SK-N-SH (cell line): ENCODE measurements at regions not wholly inside any gene's neighbourhood (a gene's known extent, or its start where the extent isn't known, plus 50 kb on each side); places are given as distances from the start of the nearest gene placed in this dataset.

Source experiments
- CTCF ChIA-PET: fragments of 300-600, 350-600 bp; formaldehyde crosslinking; extraction: SDS; loops from one replicate; lab custom pipeline; 2021; lab: Yijun Ruan, JAX
- POLR2A ChIA-PET: fragments of 350-600 bp; sonication (Branson Sonifier 250); formaldehyde crosslinking; extraction: SDS; loops from one replicate; lab custom pipeline; 2020; ENCODE audit warnings: antibody characterized with exemption, inconsistent platforms; lab: Yijun Ruan, JAX
- DNase-seq: peaks from one replicate; pipeline ENCODE4 v3.0.0; 2012
- H2AFZ ChIP-seq: fragments of 200-600 bp; sonication (generic); 2 replicates; pipeline ENCODE4 v1.8.1; 2016; ENCODE audit warnings: antibody characterized with exemption, mild to moderate bottlenecking, low read depth
- H3F3A ChIP-seq: fragments of 200-600 bp; sonication (generic); replicated peaks from 2 replicates; pipeline ENCODE3; 2016; ENCODE audit warnings: antibody characterized with exemption, mild to moderate bottlenecking; ENCODE audit not compliant: insufficient read depth
- H3K27ac ChIP-seq, 2 experiments: fragments of 200-500 bp in 1 of 2; fragments of 200-600 bp in 1 of 2; sonication (Bioruptor generic) in 1 of 2; sonication (generic), shearing (Covaris generic) in 1 of 2; 2 replicates each; pipeline versions ENCODE4 v1.5.1 to v1.6.1; 2014 to 2016; ENCODE audit warnings: low read depth in 2 of 2, inconsistent platforms in 1 of 2, low read length in 1 of 2, mild to moderate bottlenecking in 1 of 2, mixed read lengths in 1 of 2
- H3K27me3 ChIP-seq: fragments of 200-600 bp; sonication (generic), shearing (Covaris generic); 2 replicates; pipeline ENCODE4 v1.6.1; 2016; ENCODE audit warnings: mixed run types; ENCODE audit not compliant: insufficient read depth
- H3K36me3 ChIP-seq, 2 experiments: fragments of 200-500 bp in 1 of 2; fragments of 200-600 bp in 1 of 2; sonication (Bioruptor generic) in 1 of 2; sonication (generic) in 1 of 2; replicated peaks in 1 of 2; 2 replicates each; pipeline versions ENCODE3 to v1.5.1; 2014 to 2016; ENCODE audit warnings: low read length in 1 of 2, mild to moderate bottlenecking in 1 of 2; ENCODE audit not compliant: insufficient read depth in 2 of 2, control insufficient read depth in 1 of 2
- H3K4me1 ChIP-seq, 2 experiments: fragments of 200-500 bp in 1 of 2; fragments of 200-600 bp in 1 of 2; sonication (Bioruptor generic) in 1 of 2; sonication (generic), shearing (Covaris generic) in 1 of 2; 2 replicates each; pipeline versions ENCODE4 v1.5.1 to v1.6.1; 2014 to 2016; ENCODE audit warnings: low read depth in 1 of 2, low read length in 1 of 2, mixed run types in 1 of 2; ENCODE audit not compliant: insufficient read depth in 2 of 2, control insufficient read depth in 1 of 2
- H3K4me2 ChIP-seq: fragments of 200-600 bp; sonication (generic), shearing (Covaris generic); 2 replicates; pipeline ENCODE4 v1.6.1; 2017; ENCODE audit warnings: mixed run types
- H3K4me3 ChIP-seq, 2 experiments: fragments of 200-500 bp in 1 of 2; fragments of 200-600 bp in 1 of 2; sonication (Bioruptor generic) in 1 of 2; sonication (generic), shearing (Covaris generic) in 1 of 2; 2 replicates each; pipeline versions ENCODE4 v1.5.1 to v1.8.1; 2014 to 2016; ENCODE audit warnings: low read depth in 2 of 2, inconsistent platforms in 1 of 2, low read length in 1 of 2, mild to moderate bottlenecking in 1 of 2, mixed read lengths in 1 of 2, moderate library complexity in 1 of 2
- H3K79me2 ChIP-seq: fragments of 200-600 bp; sonication (generic); 2 replicates; pipeline ENCODE4 v1.8.1; 2017; ENCODE audit warnings: mild to moderate bottlenecking; ENCODE audit not compliant: insufficient read depth
- H3K9ac ChIP-seq: fragments of 200-600 bp; sonication (generic); 2 replicates; pipeline ENCODE4 v1.6.1; 2017; ENCODE audit warnings: mixed run types
- H3K9me2 ChIP-seq: fragments of 200-600 bp; sonication (generic); 2 replicates; pipeline ENCODE4 v1.6.1; 2017; ENCODE audit warnings: mixed run types
- H3K9me3 ChIP-seq: fragments of 200-600 bp; sonication (generic); 2 replicates; pipeline ENCODE4 v1.6.1; 2017; ENCODE audit warnings: mixed run types, mild to moderate bottlenecking, moderate library complexity
- H4K20me1 ChIP-seq: fragments of 200-600 bp; sonication (generic); 2 replicates; pipeline ENCODE4 v1.6.1; 2017; ENCODE audit warnings: mild to moderate bottlenecking, mixed run types; ENCODE audit not compliant: insufficient read depth
- ELF1 ChIP-seq: IDR thresholded peaks from 2 replicates; pipeline ENCODE4 v1.4.0; 2012
- EP300 ChIP-seq, 2 experiments: IDR thresholded peaks; 2 replicates each; pipeline versions ENCODE4 v1.4.0 to v1.6.1; 2012; ENCODE audit warnings: borderline replicate concordance in 1 of 2, low read depth in 1 of 2, low read length in 1 of 2
- EZH2phosphoT487 ChIP-seq: fragments of 200-600 bp; sonication (generic); IDR thresholded peaks from 2 replicates; pipeline ENCODE4 v1.6.1; 2017; ENCODE audit warnings: low read depth, mixed run types, mild to moderate bottlenecking, antibody characterized with exemption, moderate library complexity, borderline replicate concordance
- FOSL2 ChIP-seq: IDR thresholded peaks from 2 replicates; pipeline ENCODE4 v1.4.0; 2012; ENCODE audit warnings: low read depth, mild to moderate bottlenecking, moderate library complexity, borderline replicate concordance
- GABPA ChIP-seq: IDR thresholded peaks from 2 replicates; pipeline ENCODE4 v1.4.0; 2012; ENCODE audit warnings: low read depth, mild to moderate bottlenecking
- JUND ChIP-seq: IDR thresholded peaks from 2 replicates; pipeline ENCODE4 v1.4.0; 2012
- MEF2A ChIP-seq: IDR thresholded peaks from 2 replicates; pipeline ENCODE4 v1.4.0; 2012; ENCODE audit warnings: low read depth, borderline replicate concordance
- NFIC ChIP-seq: IDR thresholded peaks from 2 replicates; pipeline ENCODE4 v1.4.0; 2012; ENCODE audit warnings: borderline replicate concordance
- NRF1 ChIP-seq: IDR thresholded peaks from 2 replicates; pipeline ENCODE4 v1.6.1; 2012; ENCODE audit warnings: low read depth, mild to moderate bottlenecking, low read length
- POLR2AphosphoS5 ChIP-seq: IDR thresholded peaks from 2 replicates; pipeline ENCODE4 v1.6.1; 2012; ENCODE audit warnings: low read depth, low read length
- RFX5 ChIP-seq: IDR thresholded peaks from 2 replicates; pipeline ENCODE4 v1.6.1; 2012; ENCODE audit warnings: mild to moderate bottlenecking, improper control_type of control experiment, low read length
- RXRA ChIP-seq: IDR thresholded peaks from 2 replicates; pipeline ENCODE4 v1.4.0; 2012; ENCODE audit warnings: low read depth, mild to moderate bottlenecking, borderline replicate concordance
- SIN3A ChIP-seq: IDR thresholded peaks from 2 replicates; pipeline ENCODE4 v1.6.1; 2012; ENCODE audit warnings: low read depth, mild to moderate bottlenecking, low read length, moderate library complexity, borderline replicate concordance
- TCF12 ChIP-seq: IDR thresholded peaks from 2 replicates; pipeline ENCODE4 v1.4.0; 2012
- TEAD4 ChIP-seq: IDR thresholded peaks from 2 replicates; pipeline ENCODE4 v1.4.0; 2012; ENCODE audit warnings: mild to moderate bottlenecking, borderline replicate concordance; ENCODE audit not compliant: insufficient read depth
- YY1 ChIP-seq: IDR thresholded peaks from 2 replicates; pipeline ENCODE4 v1.4.0; 2012; ENCODE audit warnings: low read depth, mild to moderate bottlenecking
- WGBS: methylation state at CpG from one replicate; pipeline ENCODE4 v1.1.6; 2017; ENCODE audit warnings: low lambda C conversion rate; 5-methylcytosine and 5-hydroxymethylcytosine counted together
- TF ChIP-seq, protein P1 (sequence below): IDR thresholded peaks from 2 replicates; pipeline ENCODE4 v1.4.0; 2012; ENCODE audit warnings: low read depth
- TF ChIP-seq, protein P2 (sequence below): IDR thresholded peaks from 2 replicates; pipeline ENCODE4 v1.4.0; 2012; ENCODE audit warnings: low read depth, borderline replicate concordance
- TF ChIP-seq, protein P3 (sequence below): fragments of 150-350 bp; IDR thresholded peaks from 2 replicates; pipeline ENCODE4 v1.6.1; 2017; ENCODE audit warnings: antibody characterized with exemption, low read length, low read depth, borderline replicate concordance

DNA sequence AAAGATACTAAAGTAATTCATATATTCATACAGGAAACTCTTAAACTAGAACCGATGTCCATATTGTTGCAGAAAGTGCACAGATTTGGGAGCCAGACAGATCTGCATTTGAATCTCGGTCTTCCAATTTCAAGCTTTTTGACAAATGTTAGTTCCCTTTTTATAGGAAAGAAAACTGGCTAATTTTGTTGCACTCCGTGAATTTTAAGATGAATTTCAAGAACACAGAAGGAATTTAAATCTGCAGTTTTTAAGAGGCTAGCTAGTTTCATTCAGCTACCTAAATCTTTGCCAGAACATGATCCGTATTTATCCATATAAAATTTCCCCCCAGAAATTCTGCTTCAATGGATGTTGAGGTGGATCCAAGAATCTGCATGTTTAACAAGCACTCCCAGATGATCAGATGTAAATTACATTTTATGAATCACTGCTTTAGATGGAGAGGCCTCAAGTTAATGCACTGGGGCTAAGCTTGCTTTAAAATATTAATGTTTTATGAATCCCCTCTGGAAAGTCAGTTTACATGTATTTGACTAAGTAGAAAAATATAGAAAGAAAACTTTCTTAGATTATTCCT, 1296.3 kb upstream of the CADM2 start:
- Histone ChIP-seq H3K79me2 (no peaks in the 10 kb centered on the region), H3K4me2 (no peak overlapping the region), H3K27ac (no peak overlapping the region), H3K36me3 (no peaks in the 10 kb centered on the region), H3K9me2 (no peaks in the 10 kb centered on the region), H3K4me1 (no peaks in the 10 kb centered on the region), H3F3A (no peaks in the 10 kb centered on the region), H3K9ac (no peak overlapping the region), H3K9me3 (no peaks in the 10 kb centered on the region), H2AFZ (no peak overlapping the region), H3K4me3 (no peak overlapping the region), H3K27me3 (no peaks in the 10 kb centered on the region), H4K20me1 (no peaks in the 10 kb centered on the region)
- ChIA-PET POLR2A (no interaction called here), CTCF (no interaction called here)
- DNase-seq, result no peak
- TF ChIP-seq GABPA, result no peak
- no peak for TF ChIP-seq RFX5
- TF ChIP-seq TEAD4, result no peak
- no peak for TF ChIP-seq RXRA
- TF ChIP-seq YY1, result no peak
- no peak for TF ChIP-seq POLR2AphosphoS5
- TF ChIP-seq NRF1, result no peak
- no peak for TF ChIP-seq EZH2phosphoT487
- TF ChIP-seq, protein P1, sequence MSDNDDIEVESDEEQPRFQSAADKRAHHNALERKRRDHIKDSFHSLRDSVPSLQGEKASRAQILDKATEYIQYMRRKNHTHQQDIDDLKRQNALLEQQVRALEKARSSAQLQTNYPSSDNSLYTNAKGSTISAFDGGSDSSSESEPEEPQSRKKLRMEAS, result no peak
- TF ChIP-seq, protein P2, sequence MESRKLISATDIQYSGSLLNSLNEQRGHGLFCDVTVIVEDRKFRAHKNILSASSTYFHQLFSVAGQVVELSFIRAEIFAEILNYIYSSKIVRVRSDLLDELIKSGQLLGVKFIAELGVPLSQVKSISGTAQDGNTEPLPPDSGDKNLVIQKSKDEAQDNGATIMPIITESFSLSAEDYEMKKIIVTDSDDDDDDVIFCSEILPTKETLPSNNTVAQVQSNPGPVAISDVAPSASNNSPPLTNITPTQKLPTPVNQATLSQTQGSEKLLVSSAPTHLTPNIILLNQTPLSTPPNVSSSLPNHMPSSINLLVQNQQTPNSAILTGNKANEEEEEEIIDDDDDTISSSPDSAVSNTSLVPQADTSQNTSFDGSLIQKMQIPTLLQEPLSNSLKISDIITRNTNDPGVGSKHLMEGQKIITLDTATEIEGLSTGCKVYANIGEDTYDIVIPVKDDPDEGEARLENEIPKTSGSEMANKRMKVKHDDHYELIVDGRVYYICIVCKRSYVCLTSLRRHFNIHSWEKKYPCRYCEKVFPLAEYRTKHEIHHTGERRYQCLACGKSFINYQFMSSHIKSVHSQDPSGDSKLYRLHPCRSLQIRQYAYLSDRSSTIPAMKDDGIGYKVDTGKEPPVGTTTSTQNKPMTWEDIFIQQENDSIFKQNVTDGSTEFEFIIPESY, result no peak
- no peak for TF ChIP-seq ELF1
- no peak for TF ChIP-seq MEF2A
- TF ChIP-seq JUND, result no peak
- no peak for TF ChIP-seq TCF12
- no peak for TF ChIP-seq SIN3A
- TF ChIP-seq, protein P3, sequence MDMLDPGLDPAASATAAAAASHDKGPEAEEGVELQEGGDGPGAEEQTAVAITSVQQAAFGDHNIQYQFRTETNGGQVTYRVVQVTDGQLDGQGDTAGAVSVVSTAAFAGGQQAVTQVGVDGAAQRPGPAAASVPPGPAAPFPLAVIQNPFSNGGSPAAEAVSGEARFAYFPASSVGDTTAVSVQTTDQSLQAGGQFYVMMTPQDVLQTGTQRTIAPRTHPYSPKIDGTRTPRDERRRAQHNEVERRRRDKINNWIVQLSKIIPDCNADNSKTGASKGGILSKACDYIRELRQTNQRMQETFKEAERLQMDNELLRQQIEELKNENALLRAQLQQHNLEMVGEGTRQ, result no peak
- TF ChIP-seq NFIC, result no peak
- no peak for TF ChIP-seq EP300 (IDR thresholded peaks at IDR 0.05; ENCODE audit: borderline replicate concordance in 1 of 2, low read depth in 1 of 2, low read length in 1 of 2)
- TF ChIP-seq FOSL2, result no peak
- 8% methylated on average over 4 of the region's 4 CpGs for WGBS
